Stimulated activated CD4-positive, alpha-beta T cell treated with anti-CD3 and anti-CD28 coated beads, TNF-alpha, amount 100 ng/mL, for 24 hours (primary cell): ENCODE measurements at regions not wholly inside any gene's neighbourhood (a gene's known extent, or its start where the extent isn't known, plus 50 kb on each side); places are given as distances from the start of the nearest gene placed in this dataset.
"Not testable (repeated sequence)": the region's sequence is repeated elsewhere in the genome, so short reads cannot be mapped to it uniquely, and the experiment has no call there.

Experiments
- DNase-seq, 3 experiments: peaks; one replicate each; pipeline ENCODE4 v3.0.0-alpha.2; 2020; ENCODE audit warnings: low read depth in 3 of 3

DNA sequence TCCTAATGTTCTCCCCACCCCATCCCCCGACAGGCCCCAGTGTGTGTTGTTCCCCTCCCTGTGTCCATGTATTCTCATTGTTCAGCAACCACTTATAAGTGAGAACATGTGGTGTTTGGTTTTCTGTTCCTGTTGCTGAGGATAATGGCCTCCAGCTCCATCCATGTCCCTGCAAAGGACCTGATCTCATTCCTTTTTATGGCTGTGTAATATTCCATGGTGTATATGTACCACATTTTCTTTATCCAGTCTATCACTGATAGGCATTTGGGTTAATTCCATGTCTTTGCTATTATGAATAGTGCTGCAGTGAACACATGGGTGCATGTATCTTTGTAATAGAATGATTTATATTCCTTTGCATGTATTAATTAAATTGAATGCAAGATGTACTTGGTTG is 104.8 kb upstream of the WIPF3 start:
- DNase-seq: not testable (repeated sequence)

DNA sequence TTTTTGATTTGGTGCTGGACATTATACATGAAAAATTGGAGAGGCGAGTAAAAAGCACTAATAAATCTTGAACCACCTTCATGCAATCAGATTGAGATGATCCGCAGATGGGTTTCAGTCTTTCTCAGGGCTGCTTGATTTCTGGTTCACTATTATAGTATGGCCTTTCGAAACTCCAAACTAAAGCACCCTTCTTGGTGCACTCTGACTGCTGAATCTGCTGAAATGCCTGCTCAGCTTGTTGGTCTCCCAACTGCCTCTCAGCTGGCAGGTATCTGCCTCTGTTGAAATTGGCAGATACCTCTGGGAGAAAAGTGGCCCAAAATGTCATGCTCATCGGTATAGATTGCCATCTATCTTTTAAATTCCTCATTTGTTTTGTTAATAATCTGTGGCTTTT is 102.5 kb upstream of the WIPF3 start:
- not testable (repeated sequence) for DNase-seq

- DNase-seq: not testable (repeated sequence)
These were observed 97.3 kb upstream of the WIPF3 start for GRCh38 chr7:29709002-29709401.

DNA sequence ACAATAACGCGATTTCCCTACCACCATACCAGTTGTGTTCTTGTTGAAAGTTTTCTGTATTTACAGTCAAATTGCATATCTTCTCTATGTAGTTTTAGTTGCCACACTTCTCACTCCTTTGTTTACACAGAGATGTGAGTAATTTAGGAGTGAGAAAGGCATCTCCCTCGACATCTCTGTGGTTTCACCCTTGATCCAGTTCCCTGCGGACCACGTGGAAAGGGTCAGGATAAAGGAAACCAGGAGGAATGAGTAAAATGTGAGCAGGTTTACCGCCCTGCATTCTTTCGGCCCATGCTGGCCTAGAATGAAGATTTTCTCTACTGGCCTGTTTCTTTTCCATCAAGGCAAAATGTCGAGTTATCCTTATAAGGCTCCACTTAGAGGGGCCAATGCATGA is 83.2 kb upstream of the WIPF3 start:
- not testable (repeated sequence) for DNase-seq

DNA sequence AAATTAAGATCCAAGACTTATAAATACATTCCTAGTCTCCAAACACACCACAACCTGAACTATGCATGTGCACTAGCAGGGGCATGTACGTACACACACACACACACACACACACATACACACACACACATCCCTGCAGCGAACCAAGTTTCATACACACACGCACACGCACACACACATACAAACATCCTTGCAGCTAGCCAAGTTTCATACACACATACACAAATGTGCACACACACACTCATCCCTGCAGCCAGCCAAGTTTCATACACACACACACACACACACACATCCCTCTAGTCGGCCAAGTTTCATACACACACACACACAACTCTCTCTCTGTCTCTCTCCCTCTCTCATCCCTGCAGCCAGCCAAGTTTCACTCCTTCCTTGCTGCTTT is 82.7 kb upstream of the WIPF3 start:
- no peak for DNase-seq

GRCh38 chr7:29729534-29730165 is 76.7 kb upstream of the WIPF3 start:
- DNase-seq: not testable (repeated sequence)

- no peak for DNase-seq
These were observed 72.0 kb upstream of the WIPF3 start for GRCh38 chr7:29734246-29734731.

DNA sequence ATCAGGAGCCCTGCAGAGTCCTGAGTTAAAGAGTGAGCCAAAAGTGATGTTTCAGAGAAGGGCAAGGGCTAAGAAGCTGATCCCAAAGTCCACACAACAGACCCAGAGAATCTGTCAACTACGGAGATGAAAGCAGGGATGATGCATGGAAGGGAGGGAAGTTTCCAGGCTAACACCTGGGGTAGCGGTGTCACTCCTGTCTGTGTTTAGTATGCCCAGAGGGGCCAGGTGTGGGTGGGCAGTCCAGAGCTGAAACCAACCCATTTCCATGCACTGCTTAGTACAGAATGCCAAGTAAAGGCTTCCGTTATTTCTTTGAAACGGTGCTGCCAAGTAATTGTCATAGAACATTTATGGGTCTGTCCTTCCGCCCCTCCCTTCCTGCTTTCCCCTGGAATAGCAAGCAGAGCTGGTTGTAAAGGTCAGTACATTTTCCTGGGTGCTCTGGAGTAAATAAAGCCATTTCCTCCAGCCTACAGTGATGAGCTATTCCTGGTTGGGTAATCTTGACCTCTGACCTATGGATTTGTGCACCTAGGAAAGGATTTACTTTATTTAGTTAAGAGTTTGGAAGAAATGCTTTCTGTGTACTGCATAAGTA is 58.6 kb upstream of the WIPF3 start:
- not testable (repeated sequence) for DNase-seq

DNA sequence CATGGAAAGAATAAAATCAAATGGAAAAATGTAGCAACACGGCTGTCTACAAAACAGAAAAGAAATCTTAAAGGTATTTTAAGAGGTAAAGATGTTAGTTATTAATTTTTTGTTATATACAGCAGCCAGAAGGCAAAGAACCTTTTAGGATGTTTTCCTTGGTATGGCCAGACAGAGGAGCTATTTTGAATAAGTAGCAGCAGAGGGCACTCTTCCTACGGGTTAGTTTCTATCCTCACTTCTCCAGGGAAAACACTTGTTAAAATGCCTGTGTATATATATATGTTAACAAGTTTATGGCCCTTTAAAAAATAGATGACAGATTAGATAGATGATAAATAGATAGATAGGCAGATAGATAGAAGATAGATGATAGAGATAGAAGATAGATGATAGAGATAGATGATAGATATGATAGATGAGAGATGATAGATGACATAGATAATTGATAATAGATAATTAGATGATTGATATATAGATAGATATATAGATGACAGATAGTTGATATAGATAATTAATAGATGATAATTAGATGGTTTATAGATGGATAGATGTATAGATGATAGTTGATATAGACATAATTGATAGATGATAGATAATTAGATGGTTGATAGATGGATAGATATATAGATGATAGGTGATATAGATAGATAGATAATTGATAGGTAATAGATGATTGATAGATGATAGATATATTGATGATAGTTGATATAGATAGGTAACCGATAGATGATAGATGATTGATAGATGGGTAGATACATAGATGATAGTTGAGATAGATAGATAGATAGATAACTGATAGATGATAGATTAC is 57.8 kb upstream of the WIPF3 start:
- DNase-seq: no peak

DNA sequence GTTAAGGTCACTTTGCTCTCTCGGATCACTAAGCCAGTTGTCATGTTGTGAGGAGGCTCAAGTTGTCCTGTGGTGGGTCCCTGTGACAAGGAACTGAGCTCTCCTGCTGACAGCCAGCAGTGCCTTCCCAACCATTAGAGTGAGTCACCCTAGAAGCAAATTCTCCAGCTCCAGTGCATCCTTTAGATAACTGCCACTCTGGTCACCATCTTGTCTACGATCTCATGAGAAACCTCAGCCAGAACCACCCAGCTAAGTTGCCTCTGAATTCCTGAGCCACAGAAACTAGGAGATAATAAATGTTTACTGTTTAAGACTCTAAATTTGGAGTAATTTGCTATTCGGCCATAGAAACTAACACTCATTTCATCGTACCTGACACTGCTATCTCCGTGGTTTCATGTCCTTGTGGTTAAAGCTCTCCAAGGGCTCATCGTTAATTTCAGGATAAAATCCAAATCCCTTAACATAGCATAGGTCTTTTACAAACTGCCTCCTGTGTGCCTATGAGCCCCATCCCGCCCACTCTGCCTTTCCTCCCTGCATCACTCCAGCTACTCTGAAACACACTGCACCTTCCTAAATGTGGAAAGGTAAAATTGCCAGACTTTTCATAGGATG is 56.5 kb upstream of the WIPF3 start:
- DNase-seq: no peak

GRCh38 chr7:29750373-29750940 is 55.9 kb upstream of the WIPF3 start:
- DNase-seq: not testable (repeated sequence)

DNA sequence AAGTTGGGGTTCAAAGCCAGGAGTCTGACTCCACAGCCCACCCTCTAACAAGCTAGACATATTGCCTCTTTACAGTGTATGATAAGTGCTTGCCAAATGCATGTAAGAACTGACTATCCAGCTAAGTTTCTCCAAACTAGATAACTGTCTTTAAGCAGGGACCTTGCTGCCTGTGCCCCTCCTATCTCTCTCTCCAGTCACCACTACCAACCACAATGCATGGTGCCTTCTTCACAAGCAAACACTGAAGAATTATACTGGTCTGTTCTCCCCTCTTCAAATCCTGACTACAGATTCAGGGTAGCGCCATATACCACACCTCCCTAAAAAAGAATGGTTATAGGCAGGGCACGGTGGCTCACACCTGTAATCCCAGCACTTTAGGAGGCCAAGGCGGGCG is 55.3 kb upstream of the WIPF3 start:
- DNase-seq: not testable (repeated sequence)

- no peak for DNase-seq
These were observed 51.3 kb upstream of the WIPF3 start for GRCh38 chr7:29754874-29755490.
